Anterior cingulate cortex (tissue), 58 donors: ENCODE measurements at regions not wholly inside any gene's neighbourhood (a gene's known extent, or its start where the extent isn't known, plus 50 kb on each side); places are given as distances from the start of the nearest gene placed in this dataset.
A peak's percentile ranks its signal among the peaks of the same experiment; 100 is the strongest.
"Not testable (repeated sequence)": the region's sequence is repeated elsewhere in the genome, so short reads cannot be mapped to it uniquely, and the experiment has no call there.

Experiments
- DNase-seq, 58 donors: peaks; one replicate each; lab custom pipeline; 2025; lab: John Stamatoyannopoulos, UW

GRCh38 chr5:102154791-102155605, 141.1 kb downstream of the SLCO4C1 start:
- not testable (repeated sequence) for DNase-seq

- no peak for DNase-seq
Measured at GRCh38 chr5:102154291-102154690, 141.8 kb downstream of the SLCO4C1 start.

- peak in 1 of 58 donors; percentile 4 for DNase-seq
Measured at GRCh38 chr5:102153003-102153759, 142.9 kb downstream of the SLCO4C1 start.

- no peak for DNase-seq
Measured at GRCh38 chr5:102139029-102139428, 157.1 kb downstream of the SLCO4C1 start.

- DNase-seq: no peak
Measured at GRCh38 chr5:102138243-102138653, 157.8 kb downstream of the SLCO4C1 start.

GRCh38 chr5:102130890-102131289, 165.2 kb downstream of the SLCO4C1 start:
- no peak for DNase-seq

GRCh38 chr5:102130386-102130785, 165.7 kb downstream of the SLCO4C1 start:
- DNase-seq: no peak

GRCh38 chr5:102119252-102119651, 176.8 kb downstream of the SLCO4C1 start:
- no peak for DNase-seq

- DNase-seq: no peak
Measured at GRCh38 chr5:102115736-102116135, 180.3 kb downstream of the SLCO4C1 start.

- DNase-seq: no peak
Measured at GRCh38 chr5:102114525-102115069, 181.5 kb downstream of the SLCO4C1 start.

- no peak for DNase-seq
Measured at GRCh38 chr5:102107865-102108264, 188.2 kb downstream of the SLCO4C1 start.

- no peak for DNase-seq
Measured at GRCh38 chr5:102106599-102106998, 189.5 kb downstream of the SLCO4C1 start.

GRCh38 chr5:102099766-102100331, 196.2 kb downstream of the SLCO4C1 start:
- no peak for DNase-seq

GRCh38 chr5:102099083-102099482, 197.0 kb downstream of the SLCO4C1 start:
- DNase-seq: not testable (repeated sequence)

- DNase-seq: not testable (repeated sequence)
Measured at GRCh38 chr5:102098606-102099005, 197.5 kb downstream of the SLCO4C1 start.

GRCh38 chr5:102090770-102091169, 205.3 kb downstream of the SLCO4C1 start:
- DNase-seq: no peak

- DNase-seq: no peak
Measured at GRCh38 chr5:102089883-102090282, 206.2 kb downstream of the SLCO4C1 start.

GRCh38 chr5:102087906-102088305, 208.2 kb downstream of the SLCO4C1 start:
- DNase-seq: no peak

- DNase-seq: no peak
Measured at GRCh38 chr5:102080288-102080687, 215.8 kb downstream of the SLCO4C1 start.

- DNase-seq: no peak
Measured at GRCh38 chr5:102077920-102078319, 218.2 kb downstream of the SLCO4C1 start.

GRCh38 chr5:102069974-102070373, 226.1 kb downstream of the SLCO4C1 start:
- no peak for DNase-seq
